GM19328 (cell line): ENCODE measurements at regions not wholly inside any gene's neighbourhood (a gene's known extent, or its start where the extent isn't known, plus 50 kb on each side); places are given as distances from the start of the nearest gene placed in this dataset.

Experiments used
- ATAC-seq: cut with Tn5 transposase; IDR thresholded peaks from one replicate; pipeline ENCODE4 v1.9.1; 2021; ENCODE audit warnings: mild to moderate bottlenecking, moderate library complexity; ENCODE audit not compliant: unreplicated experiment

- ATAC-seq, result no peak
These were observed 189.5 kb upstream of the ANKRD50 start for GRCh38 chr4:124902001-124902515.

GRCh38 chr4:124899997-124900396, 187.5 kb upstream of the ANKRD50 start:
- no peak for ATAC-seq

GRCh38 chr4:124890522-124890921, 178.0 kb upstream of the ANKRD50 start:
- no peak for ATAC-seq

GRCh38 chr4:124887739-124888138, 175.2 kb upstream of the ANKRD50 start:
- ATAC-seq, result no peak

GRCh38 chr4:124884316-124884715, 171.8 kb upstream of the ANKRD50 start:
- no peak for ATAC-seq

- no peak for ATAC-seq
These were observed 171.1 kb upstream of the ANKRD50 start for GRCh38 chr4:124883632-124884031.

GRCh38 chr4:124879195-124879594, 166.7 kb upstream of the ANKRD50 start:
- no peak for ATAC-seq

GRCh38 chr4:124874172-124874450, 161.6 kb upstream of the ANKRD50 start:
- ATAC-seq, result no peak

GRCh38 chr4:124873361-124874171, 161.0 kb upstream of the ANKRD50 start:
- no peak for ATAC-seq

- no peak for ATAC-seq
These were observed 160.1 kb upstream of the ANKRD50 start for GRCh38 chr4:124872659-124873058.

- ATAC-seq, result no peak
These were observed 157.5 kb upstream of the ANKRD50 start for GRCh38 chr4:124869961-124870495.

GRCh38 chr4:124868495-124868894, 156.0 kb upstream of the ANKRD50 start:
- no peak for ATAC-seq

- no peak for ATAC-seq
These were observed 155.0 kb upstream of the ANKRD50 start for GRCh38 chr4:124867536-124867935.

GRCh38 chr4:124866301-124866700, 153.8 kb upstream of the ANKRD50 start:
- no peak for ATAC-seq

GRCh38 chr4:124863040-124863545, 150.6 kb upstream of the ANKRD50 start:
- no peak for ATAC-seq

GRCh38 chr4:124862261-124862660, 149.7 kb upstream of the ANKRD50 start:
- ATAC-seq, result no peak

GRCh38 chr4:124861761-124862160, 149.2 kb upstream of the ANKRD50 start:
- ATAC-seq, result no peak

- ATAC-seq, result peak; percentile 84
These were observed 142.4 kb upstream of the ANKRD50 start for GRCh38 chr4:124854968-124855367.

GRCh38 chr4:124851741-124852140, 139.2 kb upstream of the ANKRD50 start:
- no peak for ATAC-seq

GRCh38 chr4:124846306-124846705, 133.8 kb upstream of the ANKRD50 start:
- no peak for ATAC-seq

GRCh38 chr4:124839786-124840390, 127.4 kb upstream of the ANKRD50 start:
- ATAC-seq, result no peak
